ENCODE measurements at regions not wholly inside any gene's neighbourhood (a gene's known extent, or its start where the extent isn't known, plus 50 kb on each side); places are given as distances from the start of the nearest gene placed in this dataset.

DNA sequence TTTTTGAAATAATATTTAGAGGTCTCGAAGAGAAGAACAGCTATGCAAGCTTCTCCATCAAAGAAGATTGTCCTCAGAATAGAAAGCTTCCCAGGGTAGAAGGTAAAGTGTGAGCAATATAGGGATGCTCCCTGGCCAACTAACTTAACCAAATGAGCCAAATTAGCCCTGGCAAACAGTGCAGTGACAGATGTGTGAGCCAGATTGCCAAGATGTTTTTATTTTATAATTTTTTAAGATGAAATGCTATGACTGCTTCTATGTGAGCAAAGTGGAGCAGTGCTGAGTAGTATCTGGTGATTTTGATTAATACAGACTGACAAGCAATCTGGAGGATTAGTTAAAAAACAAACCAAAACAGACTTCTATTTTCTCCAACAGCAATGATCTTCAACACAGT lies 202.1 kb downstream of the NOVA1 start:
- no peak for DNase-seq

DNA sequence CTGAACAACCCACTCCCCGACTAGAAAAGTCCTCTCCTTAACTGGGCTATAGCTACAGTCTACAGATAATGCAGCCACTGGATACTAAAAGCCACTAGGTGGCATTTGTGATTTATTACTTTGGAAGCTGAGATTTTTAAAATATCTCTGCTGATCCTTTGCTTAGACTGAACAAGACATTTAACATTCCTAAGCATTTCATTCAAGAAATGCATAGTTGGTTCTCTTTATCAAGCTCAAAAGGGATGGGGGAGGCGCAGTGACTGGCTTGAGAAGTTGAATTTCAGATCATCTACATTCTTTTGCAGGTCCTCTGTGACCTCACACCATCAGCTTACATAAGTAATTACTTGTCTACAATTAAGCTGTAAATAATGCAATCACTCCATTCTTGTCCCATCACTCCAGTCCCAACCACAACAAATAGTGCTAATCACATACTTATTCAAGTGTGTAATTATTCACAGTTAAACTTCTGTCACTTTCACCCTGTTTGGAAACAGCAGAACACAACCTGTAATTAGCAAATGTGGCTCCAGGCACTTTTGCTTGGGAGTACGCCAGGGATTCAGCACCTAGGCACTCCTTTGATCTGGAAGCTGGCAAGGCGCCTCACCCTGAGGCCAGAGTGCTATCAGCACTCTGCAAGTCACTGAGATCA lies 203.6 kb downstream of the NOVA1 start:
- DNase-seq: peak; percentile 44

DNA sequence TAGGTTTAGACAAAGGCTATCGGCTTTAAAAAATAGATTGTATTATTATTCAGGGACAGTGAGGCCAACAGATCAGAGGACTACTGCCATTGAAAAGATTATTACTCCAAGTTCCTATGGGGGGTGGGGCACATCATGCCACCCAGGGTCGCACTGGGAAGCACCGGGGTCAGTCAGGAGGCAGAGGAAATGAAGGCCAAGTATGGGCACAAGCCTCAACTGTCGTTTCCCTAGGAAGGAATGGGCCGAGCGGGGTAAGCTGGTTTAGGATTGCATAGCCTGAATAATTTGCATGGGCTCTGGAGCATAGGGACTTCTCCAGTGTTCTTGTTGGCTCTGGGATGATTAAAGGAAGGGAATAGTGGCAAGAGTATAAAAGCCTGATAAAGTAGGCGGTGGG lies 205.3 kb downstream of the NOVA1 start:
- no peak for DNase-seq

DNA sequence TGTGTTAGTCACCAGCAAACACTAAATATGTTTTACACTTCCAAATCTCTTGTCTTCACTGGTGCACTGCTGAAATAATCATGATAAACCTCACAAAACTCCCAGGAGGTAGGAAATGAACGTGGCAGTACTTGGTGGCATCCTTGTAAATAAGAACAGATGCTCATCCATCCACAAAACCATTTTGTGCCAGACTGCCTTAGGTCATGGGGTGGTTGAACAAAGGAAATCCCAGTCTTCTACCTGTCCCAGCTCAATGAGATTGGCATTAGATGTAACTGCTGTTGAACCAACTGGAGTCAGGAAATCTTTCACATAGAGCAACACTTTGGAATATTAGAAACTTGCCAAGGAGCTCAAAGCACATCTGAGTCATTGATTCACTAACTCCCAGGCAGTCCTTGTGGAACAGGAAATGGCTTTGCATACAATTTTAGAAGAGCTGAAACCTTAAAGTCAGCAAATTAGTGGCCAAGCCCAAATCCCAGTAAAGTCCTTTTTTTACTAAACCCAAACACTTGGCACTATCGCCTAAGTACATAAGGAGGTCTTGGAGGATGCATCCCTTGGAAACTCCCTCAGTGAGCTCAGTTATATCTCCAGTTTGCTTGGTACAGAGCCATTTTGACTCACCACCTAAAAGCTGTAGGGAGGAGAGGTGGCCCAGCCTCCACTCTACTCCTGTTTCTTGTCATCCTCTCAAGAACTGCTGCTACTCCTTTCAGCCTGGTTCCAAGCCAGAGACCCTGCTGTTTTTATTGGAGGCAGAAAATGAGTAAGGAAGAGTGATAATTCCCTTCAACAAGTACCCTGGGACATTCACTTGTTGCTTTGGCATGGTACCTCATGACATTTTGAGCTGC lies 208.0 kb downstream of the NOVA1 start:
- DNase-seq: peak; percentile 17

DNA sequence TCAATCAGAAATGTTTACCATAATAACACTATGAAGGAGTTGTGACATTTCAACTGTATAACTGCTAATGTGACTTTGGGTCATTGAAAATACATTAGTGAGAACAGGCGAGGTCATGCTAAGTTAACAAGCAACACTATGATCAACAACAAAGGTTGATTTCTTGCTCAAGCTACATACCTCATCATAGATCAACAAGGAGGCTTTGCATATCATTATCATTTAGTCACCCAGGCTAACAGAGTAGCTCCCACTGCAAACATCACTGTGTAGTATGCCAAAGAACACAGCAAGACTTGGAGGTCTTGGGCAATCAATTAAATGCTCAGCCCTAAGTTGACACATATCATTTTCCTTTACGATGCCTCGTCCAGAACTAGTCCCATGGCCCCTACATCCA lies 212.5 kb downstream of the NOVA1 start:
- no peak for DNase-seq

DNA sequence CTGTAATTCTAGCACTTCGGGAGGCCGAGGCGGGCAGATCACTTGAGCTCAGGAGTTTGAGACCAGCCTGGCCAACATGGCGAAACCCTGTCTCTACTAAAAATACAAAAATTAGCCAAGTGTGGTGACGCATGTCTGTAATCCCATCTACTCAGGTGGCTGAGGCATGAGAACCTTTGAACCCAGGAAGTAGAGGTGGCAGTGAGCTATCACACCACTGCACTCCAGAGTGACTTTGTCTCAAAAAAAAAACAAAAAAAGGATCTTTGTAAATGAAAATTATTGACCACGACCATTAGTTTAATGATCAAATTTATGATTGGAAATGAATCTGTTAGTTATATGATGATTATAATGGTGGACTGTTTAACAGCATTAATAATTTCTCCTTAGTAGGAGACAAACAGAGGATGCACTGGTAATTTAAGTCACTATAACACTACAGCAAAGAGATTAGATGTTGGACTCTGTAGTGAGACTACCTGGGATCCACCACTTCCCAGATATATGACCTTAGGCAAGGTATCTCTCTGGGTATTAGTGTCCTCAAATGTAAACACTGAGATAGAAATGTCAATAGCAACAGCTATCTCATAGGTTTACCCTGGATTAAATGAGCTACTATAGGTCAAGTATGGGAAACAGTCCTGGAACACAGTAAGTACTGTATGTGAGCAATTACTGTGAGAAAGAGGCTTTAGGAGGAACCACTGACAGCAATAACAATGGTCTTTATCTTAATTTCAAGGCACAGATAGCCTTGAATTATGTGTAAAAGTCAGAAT lies 214.7 kb downstream of the NOVA1 start:
- DNase-seq: no peak

DNA sequence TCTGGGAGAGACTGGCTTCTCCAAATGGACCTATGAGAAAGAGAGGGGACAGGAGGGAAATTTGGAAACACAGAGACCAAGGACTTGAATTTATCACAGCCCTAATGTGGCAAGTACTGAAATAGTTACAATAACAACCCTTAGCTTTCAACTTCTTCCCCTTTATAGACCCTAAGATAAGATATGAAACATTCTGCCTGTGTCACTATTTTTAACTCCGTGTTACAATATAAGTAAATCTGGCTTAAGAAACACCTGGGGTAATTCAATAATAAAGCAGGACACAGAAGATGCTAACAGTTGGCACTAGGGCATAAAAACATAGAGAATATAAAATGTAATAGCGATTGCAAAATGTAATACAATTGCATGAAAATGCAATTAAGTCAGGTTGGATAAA lies 216.4 kb downstream of the NOVA1 start:
- DNase-seq: no peak

DNA sequence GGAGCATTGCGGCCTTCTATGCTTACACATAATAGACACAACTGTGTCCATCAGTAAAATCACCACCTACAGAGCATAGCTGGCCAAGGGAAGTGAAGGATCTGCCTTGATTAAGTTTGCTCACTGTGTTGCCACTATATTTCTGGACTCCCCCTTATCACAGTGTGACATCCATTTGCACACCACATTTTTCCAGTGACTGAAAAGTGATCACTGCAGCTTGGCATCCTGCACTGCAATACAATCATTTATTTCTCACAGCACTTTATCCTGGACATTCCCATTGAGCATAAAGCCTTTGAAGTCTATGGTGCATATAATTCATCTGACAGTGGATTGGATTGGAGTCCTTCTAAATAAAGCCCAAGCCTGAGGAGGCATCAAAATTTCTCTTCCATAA lies 217.2 kb downstream of the NOVA1 start:
- DNase-seq: no peak

DNA sequence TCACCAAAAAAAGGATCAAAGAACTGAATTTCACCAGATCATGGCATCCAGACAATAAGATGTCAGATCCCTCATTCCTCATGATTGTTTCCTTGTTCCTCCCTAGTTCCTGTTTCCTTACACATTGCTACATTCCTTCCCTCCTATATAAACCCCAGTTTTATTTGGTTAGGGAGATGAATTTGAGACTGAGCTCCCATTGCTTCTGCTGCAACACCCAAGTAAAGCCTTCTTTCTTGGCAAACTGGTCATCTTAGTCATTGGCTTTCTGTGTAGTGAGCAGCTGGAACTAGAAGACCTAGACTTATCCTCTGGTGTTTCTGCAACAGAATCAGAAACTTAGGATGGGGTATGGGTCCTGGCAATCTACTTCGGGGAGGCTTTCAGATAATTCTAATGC lies 217.9 kb downstream of the NOVA1 start:
- no peak for DNase-seq

DNA sequence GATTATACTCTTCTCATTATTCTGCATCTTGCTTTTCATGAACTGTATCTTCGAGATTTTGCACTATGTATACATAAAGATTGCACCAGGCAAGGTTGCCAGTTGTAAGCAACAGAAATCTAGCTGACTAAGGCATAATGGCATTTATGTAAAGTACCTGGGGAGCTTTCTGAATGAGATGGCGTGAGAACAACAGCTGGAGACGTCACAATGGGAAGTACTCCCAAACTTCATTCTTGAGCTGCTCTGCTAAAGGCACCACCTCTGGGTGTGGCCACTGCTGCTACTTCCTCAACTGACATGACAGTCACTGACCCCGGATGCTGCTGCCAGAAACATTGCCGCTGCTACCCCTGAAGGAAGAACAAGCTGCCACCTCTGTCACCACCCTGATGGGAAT lies 220.7 kb downstream of the NOVA1 start:
- DNase-seq: no peak

DNA sequence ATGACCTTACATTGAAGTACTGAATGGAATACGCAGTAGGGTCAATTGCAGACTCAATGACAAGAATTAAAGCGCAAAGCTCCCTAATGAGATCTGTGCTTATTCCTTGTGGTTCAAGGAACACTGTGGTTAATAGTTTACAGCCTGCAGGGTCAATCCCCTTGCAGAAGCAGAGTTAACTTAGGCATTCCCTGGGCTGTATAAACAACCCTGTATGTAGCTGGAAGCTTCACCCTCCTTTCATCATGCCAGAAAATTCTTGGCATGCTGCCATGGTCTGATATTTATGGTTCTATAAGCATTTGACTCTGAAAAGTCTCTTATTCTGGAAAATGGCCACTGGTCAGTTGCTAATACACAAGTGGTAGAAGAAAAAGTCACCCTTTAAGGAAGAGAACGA lies 227.7 kb downstream of the NOVA1 start:
- DNase-seq: peak; percentile 56

DNA sequence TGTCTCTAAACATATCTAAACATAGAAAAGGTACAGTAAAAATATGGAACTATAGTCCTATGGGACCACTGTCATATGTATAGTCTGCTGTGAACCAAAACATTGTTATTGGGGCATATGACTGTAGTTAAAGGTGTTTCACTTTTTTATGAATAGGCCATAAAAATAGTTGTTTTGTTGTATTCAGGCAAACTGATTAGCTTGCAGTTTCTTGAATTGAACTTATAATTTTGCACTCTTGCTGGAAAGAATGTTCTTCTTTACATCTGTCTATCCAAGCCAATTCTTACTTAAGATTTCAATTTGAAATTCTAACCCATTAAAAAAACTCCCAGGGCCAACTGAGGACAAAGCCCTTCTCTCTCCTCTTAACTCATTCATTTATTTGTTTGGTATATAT lies 234.1 kb downstream of the NOVA1 start:
- DNase-seq: no peak

DNA sequence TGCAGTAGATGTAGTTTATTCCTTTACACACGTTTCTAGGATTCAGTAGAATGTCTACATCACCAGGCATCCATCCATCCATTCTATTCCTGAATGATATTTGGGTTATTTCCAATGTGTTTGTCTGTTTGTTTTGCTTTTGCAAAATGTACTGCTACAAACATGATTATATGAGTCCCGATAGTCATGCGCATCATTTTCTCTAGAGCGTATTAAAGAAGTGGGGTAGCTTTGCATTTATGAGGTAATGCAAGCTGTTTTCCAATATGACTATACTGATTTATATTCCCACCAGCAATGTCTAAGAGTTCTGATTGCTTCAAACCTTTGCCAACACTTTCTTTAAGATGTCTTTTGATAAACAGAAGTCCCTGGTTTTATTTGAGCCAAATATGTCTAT lies 253.2 kb downstream of the NOVA1 start:
- DNase-seq: no peak

DNA sequence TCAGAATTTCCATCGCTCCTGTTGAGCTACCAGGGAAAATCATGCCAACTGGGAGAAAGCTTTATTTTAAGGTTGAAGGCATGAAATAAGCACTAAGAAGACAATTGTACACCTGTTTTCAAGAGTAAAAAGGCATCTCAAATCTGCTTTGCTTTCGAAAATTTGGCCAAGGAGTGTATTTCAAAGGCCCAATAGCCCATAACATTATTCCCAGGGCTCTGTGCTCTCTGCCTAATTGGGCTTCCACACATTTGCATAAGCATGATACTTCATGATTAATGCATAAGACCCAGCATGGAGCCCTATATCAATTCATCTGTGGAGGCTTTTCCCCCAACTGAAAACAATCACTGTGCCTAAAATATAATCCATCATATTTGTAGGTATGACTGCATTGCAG lies 258.5 kb downstream of the NOVA1 start:
- no peak for DNase-seq

DNA sequence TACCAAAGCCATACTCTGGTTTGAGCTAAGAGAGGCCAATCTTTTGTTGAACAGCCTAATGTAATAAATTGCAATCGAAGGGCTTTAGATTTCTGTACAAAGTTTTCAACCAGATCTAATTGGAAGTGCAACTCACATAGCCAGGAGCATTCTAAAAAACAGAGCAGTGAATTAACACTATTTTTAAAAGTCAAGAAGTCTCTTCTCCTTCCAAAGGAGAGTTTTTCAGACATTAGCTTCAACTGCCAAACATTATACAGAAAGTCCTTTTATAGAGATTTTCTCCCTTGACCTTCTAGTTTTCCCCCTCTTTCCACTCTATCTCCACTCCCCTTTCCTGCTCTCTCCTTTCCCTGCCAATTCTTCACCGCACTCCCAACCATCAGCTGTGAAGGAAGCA lies 259.6 kb downstream of the NOVA1 start:
- no peak for DNase-seq

DNA sequence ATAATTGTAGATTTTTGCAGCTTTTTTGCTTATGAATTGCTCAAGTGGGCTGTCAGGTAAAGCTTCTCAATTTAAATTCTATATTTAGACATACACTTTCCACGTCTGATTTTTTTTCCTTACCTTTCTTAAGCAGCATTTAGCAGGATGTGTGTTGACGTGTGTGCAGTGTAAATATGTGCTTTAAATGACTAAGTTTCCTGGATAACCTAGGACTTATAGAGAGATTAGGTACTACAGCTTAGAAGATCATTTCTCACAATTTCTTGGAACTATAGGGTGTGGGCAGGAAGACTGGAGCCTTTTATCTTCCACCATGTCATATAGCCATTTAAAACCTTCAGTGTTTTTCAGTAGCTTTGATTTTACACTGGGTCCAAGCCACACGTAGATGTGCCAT lies 263.5 kb downstream of the NOVA1 start:
- DNase-seq: peak; percentile 12

DNA sequence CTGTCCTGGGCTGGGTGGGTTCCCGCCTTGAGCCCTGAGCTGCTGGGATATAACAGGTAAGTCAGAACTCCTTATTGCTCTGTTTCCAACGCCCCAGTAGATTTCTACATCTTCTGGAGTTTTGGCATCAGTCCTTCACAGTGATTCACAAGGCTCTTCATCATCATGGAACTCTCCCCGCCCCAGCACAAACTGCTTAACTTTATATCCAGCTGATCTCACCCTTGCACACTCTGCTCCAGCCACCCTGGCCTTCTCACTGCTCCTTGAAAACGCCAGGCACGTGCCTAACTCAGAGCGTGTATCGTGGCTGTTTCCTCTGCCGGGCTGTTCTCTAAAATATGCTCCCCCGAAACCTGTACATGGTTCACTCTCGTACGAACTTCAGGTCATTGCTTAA lies 264.9 kb downstream of the NOVA1 start:
- no peak for DNase-seq

DNA sequence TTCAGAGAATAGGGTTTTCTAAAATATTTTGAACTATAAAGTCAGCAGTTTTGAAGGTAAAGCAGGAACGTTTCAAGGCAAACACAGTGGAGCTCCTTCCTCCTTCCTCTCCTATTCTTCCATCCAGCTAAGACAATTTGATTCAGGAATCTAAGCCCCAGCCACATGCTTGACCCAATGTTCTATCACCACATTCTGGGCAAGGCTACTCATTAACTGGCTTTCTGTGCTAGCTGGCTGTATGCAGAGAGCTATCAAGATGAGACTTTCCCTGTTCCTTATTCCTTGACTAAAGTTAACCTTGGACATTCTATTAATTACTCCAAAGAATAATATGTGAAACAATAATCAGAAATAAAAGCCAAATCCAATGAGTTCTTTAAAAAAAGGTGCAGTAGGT lies 266.9 kb downstream of the NOVA1 start:
- no peak for DNase-seq

DNA sequence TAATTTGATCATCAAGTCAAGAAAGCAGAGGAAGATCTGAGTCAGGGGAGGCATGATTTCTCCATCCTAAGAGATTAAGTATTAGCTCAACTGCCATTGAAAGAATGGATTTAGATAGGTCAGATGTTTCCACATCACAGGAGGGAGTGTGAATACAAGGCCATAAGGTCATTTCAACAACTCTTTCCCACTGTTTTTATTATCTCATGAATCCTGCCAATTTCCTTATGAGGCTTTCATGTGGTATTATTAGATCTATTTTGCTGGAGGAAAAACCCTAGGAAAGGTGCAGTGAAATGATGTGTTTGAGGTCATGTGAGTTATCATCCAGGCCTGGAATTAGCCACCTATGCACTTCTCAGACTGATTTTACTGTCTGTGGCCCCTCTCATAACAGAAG lies 269.0 kb downstream of the NOVA1 start:
- no peak for DNase-seq

DNA sequence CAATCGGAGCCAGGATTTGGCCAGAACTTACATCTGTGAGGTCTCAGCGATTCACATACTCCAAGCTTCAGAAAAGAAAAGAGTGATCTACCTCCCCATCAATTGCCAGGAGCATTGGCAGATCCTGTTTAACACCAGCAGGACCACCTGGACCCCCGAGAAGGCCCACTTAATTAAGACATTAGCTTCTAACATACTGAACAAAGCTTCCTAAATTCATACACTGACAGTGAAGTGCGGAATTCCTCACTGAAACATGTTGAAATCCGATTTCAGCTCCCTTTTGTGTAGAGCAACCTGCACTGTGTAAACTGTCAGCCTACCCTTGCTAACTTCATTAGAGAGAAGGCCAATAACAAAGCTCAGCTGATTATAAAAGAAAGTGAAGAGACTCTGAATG lies 274.0 kb downstream of the NOVA1 start:
- peak; percentile 54 for DNase-seq

DNA sequence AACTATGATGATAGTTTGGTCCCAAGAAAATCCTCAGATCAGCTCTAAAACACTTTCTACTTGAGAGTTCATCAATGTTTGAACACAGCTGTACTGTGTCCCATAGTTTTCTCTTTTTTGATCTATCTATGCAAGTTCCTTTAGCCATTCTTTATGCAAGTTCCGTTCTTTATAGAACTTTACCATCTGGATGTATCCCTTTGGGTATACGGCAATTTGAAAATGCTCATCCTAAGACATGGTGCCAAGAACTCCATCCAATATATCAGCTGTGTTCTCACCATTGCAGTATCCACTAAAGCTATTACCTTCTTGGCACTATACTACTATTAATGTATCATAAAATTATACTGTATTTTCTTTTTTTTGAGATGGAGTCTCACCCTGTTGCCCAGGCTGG lies 276.9 kb downstream of the NOVA1 start:
- no peak for DNase-seq

DNA sequence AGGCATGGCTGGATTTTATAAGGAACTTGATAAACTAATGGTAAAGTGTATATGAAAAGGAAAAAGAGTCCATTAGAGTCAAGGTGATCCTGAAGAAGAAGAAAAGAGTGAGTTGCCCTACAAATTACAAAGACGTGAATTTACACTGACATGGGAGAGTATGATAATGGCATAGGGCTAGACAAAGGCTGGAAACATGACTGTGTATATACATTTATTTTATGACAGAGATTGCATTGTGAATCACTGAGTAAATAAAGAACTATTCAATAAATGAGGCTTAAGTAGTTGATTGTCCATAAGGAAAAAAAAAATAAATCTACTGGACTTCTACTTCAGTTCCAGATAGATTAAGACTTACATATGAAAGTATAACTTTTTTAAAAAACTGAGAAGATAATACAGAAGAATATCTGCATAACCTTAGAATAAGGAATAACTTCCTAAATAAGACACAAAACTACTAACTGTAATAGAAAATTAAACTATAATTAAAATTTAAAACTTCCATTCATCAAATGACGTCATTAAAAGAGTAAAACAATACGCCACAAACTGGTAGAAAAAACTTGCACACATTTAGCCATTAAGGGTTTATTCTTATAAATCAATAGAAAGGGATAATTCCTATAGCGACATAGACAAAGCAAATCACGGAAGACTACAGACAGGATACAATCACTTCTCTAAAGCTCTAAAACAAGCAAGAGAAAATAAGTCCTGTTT lies 278.5 kb downstream of the NOVA1 start:
- DNase-seq: no peak

DNA sequence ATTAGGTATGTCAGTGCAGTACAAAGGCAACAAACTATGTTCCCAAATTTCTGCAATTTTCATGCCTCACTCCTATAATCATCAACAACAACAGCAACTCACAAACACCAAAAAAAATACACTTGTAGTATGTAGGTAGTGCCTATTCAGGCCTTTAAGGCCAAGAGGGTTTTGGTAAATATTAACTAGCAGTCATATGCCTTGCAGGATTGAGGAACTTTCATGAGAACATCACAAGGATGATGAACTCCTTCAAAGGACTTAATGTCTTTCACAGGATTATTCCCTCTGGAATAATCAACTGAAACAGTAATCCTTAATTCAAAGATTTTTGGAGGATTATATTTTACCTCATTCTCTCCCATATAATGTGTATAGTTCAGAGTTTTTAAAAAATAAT lies 293.8 kb downstream of the NOVA1 start:
- DNase-seq: no peak
